ENCODE measurements at regions not wholly inside any gene's neighbourhood (a gene's known extent, or its start where the extent isn't known, plus 50 kb on each side); places are given as distances from the start of the nearest gene placed in this dataset.
A peak's percentile ranks its signal among the peaks of the same experiment; 100 is the strongest.

DNA sequence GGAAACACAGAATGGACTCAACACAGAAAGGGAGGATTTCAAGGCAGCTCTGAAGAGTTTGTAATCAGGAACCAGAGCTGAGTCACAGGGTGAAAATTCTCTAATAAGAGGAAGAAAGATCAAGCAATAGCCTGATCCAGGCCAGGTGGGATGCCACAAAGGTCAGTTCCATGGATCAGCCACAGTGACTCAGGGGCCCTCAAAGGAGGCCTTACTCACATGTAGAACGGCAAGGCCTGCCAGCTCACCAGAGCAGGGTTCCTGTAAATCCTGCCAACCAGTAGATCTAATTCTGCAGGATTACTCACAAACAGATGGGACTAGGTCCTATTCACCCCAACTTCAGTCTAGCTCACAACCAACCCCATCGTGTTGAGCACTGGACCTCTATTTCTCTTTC is 78.3 kb upstream of the PPP2R3A start:
- Histone ChIP-seq H3K4me3 (no peak overlapping the region), H3K9me3 (no peaks in the 10 kb centered on the region), H3K4me1 (no peaks in the 10 kb centered on the region), H3K36me3 (no peaks in the 10 kb centered on the region), H3K27me3 (no peaks in the 10 kb centered on the region), H3K27ac (no peak overlapping the region)
- intact Hi-C loops (cut with DNase I) = no loop called here
- no peak for DNase-seq (ENCODE audit: extremely low spot score in 2 of 2)
- TF ChIP-seq, protein P1, sequence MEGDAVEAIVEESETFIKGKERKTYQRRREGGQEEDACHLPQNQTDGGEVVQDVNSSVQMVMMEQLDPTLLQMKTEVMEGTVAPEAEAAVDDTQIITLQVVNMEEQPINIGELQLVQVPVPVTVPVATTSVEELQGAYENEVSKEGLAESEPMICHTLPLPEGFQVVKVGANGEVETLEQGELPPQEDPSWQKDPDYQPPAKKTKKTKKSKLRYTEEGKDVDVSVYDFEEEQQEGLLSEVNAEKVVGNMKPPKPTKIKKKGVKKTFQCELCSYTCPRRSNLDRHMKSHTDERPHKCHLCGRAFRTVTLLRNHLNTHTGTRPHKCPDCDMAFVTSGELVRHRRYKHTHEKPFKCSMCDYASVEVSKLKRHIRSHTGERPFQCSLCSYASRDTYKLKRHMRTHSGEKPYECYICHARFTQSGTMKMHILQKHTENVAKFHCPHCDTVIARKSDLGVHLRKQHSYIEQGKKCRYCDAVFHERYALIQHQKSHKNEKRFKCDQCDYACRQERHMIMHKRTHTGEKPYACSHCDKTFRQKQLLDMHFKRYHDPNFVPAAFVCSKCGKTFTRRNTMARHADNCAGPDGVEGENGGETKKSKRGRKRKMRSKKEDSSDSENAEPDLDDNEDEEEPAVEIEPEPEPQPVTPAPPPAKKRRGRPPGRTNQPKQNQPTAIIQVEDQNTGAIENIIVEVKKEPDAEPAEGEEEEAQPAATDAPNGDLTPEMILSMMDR (IDR thresholded peaks at IDR 0.05) = no peak
- no peak for TF ChIP-seq POLR2A (IDR thresholded peaks at IDR 0.05)
- no peak for TF ChIP-seq POLR2AphosphoS5 (IDR thresholded peaks at IDR 0.05; ENCODE audit: insufficient read depth in 1 of 2, low read depth in 1 of 2)

DNA sequence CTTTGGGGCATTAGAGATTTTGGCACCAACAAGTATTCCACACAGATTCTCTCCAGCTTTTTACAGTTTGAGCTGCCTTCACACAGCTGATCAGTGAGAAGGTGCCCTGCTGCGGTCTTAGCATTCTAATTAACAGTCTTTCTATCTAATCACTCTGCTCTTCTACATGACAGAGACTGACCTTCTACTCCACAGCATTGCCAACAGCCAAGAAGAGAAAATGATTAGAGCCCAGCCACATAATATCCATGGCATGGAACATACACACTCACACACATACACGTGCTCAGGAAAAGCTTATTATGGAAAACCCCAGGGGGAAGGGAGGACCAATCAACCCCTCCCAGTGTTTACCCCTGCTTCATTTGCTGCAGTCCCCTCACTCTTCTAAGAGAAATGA is 76.1 kb upstream of the PPP2R3A start:
- Histone ChIP-seq H3K36me3 (no peaks in the 10 kb centered on the region), H3K27me3 (no peaks in the 10 kb centered on the region), H3K27ac (no peak overlapping the region), H3K4me3 (no peak overlapping the region), H3K4me1 (no peaks in the 10 kb centered on the region), H3K9me3 (no peaks in the 10 kb centered on the region)
- TF ChIP-seq POLR2AphosphoS5 (IDR thresholded peaks at IDR 0.05; ENCODE audit: insufficient read depth in 1 of 2, low read depth in 1 of 2) = no peak
- no peak for TF ChIP-seq POLR2A (IDR thresholded peaks at IDR 0.05)
- TF ChIP-seq, protein P1 (IDR thresholded peaks at IDR 0.05) = no peak
- intact Hi-C loops (cut with DNase I) = no loop called here
- no peak for DNase-seq (ENCODE audit: extremely low spot score in 2 of 2)

DNA sequence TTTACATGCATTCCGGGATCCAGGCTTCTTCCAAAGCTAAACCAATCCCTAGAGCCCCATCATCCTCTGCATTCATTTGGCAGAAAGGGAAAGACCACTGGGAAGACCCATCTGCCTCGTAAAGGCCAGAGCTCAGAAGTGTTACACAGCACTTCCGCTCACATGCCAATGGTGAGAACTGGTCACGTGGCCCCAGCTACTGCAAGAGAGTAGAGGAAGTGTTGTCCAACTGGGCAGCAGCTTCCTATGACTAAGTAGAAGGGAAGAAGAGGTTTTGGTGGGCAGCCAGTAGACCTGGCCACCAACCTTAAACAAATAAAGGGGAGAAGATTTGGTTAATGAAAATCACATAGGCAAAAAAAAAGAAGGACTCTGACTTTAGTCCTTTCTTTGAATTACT is 74.4 kb upstream of the PPP2R3A start:
- TF ChIP-seq POLR2A (IDR thresholded peaks at IDR 0.05) (no peak), POLR2AphosphoS5 (IDR thresholded peaks at IDR 0.05; ENCODE audit: insufficient read depth in 1 of 2, low read depth in 1 of 2) (no peak)
- TF ChIP-seq, protein P1 (IDR thresholded peaks at IDR 0.05) = no peak
- Histone ChIP-seq H3K27ac (no peak overlapping the region), H3K9me3 (no peaks in the 10 kb centered on the region), H3K36me3 (no peaks in the 10 kb centered on the region), H3K4me3 (no peak overlapping the region), H3K27me3 (no peaks in the 10 kb centered on the region), H3K4me1 (no peaks in the 10 kb centered on the region)
- DNase-seq (ENCODE audit: extremely low spot score in 2 of 2) = no peak
- intact Hi-C loops (cut with DNase I) = loop anchor here (10.0 kb wide), 1 partner anchor 1286 kb away; no protein-coding TSS in a partner anchor

DNA sequence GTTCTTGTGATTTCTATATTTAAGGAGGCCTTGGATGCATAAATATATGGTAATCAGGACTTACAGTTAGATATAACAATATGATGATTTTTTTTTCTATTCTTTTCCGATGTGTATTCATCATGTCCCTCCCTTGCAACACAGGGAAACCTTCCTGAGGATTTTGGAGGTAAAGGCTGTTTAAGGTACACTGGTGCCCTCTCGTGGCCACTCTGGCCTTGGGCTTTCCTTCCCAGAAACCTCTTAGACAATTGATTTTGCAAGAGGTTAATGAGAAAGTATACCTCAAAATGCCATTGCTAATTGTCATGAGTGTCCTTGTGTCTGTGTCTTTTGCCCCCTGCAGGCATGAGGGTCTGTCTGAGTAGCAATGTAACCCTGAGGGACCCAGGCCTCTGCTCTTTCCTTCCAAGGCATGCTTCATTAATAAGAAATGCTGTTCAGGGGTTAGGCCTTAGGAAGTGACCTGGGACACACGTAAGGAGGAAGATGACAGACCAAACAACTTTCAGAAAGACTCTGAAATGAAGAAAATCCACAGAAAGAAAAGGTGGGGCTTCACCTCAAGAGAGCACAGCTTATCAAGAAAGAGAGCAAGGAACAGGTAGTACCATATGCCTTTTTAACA is 70.3 kb upstream of the PPP2R3A start:
- no peaks in the 10 kb centered on the region for H3K27me3 ChIP-seq
- no peak overlapping the region for H3K4me3 ChIP-seq
- no peak for DNase-seq (ENCODE audit: extremely low spot score in 2 of 2)
- TF ChIP-seq POLR2A (IDR thresholded peaks at IDR 0.05) = no peak
- TF ChIP-seq, protein P1 (IDR thresholded peaks at IDR 0.05) = peak; percentile 37 to 46 (median 41)
- intact Hi-C loops (cut with DNase I) = loop anchor here (10.0 kb wide), 1 partner anchor 1290 kb away; no protein-coding TSS in a partner anchor
- no peak overlapping the region for H3K27ac ChIP-seq
- H3K9me3 ChIP-seq = no peaks in the 10 kb centered on the region
- no peaks in the 10 kb centered on the region for H3K4me1 ChIP-seq
- no peaks in the 10 kb centered on the region for H3K36me3 ChIP-seq

DNA sequence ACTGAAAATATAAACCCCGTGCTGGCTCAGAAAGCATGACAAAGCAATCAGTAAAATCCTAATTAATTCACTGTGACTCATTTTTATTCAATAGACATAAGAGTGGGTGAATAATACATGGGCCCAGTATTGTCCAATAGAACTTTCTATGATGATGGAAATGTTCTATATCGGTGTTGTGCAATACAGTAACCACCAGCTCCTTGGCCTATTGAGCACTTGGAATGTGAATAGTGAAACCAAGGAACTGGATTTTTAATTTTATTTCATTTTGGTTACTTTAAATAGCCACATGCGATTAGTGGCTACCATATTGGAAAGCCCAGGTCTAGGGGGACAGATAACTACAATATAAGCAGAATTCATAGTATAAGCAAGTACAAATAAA is 69.8 kb upstream of the PPP2R3A start:
- Histone ChIP-seq H3K36me3 (no peaks in the 10 kb centered on the region), H3K4me3 (no peak overlapping the region), H3K27me3 (no peaks in the 10 kb centered on the region), H3K9me3 (no peaks in the 10 kb centered on the region), H3K4me1 (no peaks in the 10 kb centered on the region), H3K27ac (no peak overlapping the region)
- no peak for DNase-seq (ENCODE audit: extremely low spot score in 2 of 2)
- intact Hi-C loops (cut with DNase I) = loop anchor here (10.0 kb wide), 1 partner anchor 1291 kb away; no protein-coding TSS in a partner anchor
- TF ChIP-seq POLR2AphosphoS5 (IDR thresholded peaks at IDR 0.05; ENCODE audit: insufficient read depth in 1 of 2, low read depth in 1 of 2) = no peak
- TF ChIP-seq POLR2A (IDR thresholded peaks at IDR 0.05) = no peak
- TF ChIP-seq, protein P1 (IDR thresholded peaks at IDR 0.05) = no peak
